Smooth muscle cell (in vitro differentiated cells): ENCODE measurements at regions not wholly inside any gene's neighbourhood (a gene's known extent, or its start where the extent isn't known, plus 50 kb on each side); places are given as distances from the start of the nearest gene placed in this dataset.

Experiments
- DNase-seq: peaks from one replicate; lab custom pipeline; 2025; ENCODE audit not compliant: unreplicated experiment; lab: John Stamatoyannopoulos, UW
- H2AFZ ChIP-seq: fragments of 200-600 bp; sonication (generic); 2 replicates; pipeline ENCODE4 v1.6.0; 2016; ENCODE audit warnings: antibody characterized with exemption, low read depth, mild to moderate bottlenecking
- H3F3A ChIP-seq: fragments of 200-600 bp; sonication (generic); 2 replicates; pipeline ENCODE4 v1.6.0; 2017; ENCODE audit warnings: antibody characterized with exemption, low read depth
- H3K27ac ChIP-seq: fragments of 200-600 bp; sonication (generic); 2 replicates; pipeline ENCODE4 v1.5.1; 2016; ENCODE audit warnings: low read depth, mild to moderate bottlenecking
- H3K27me3 ChIP-seq: fragments of 200-600 bp; sonication (generic); 2 replicates; pipeline ENCODE4 v1.6.1; 2016; ENCODE audit warnings: low read depth, mild to moderate bottlenecking
- H3K36me3 ChIP-seq: fragments of 200-600 bp; sonication (generic); 2 replicates; pipeline ENCODE4 v1.5.1; 2016; ENCODE audit warnings: low read depth
- H3K4me1 ChIP-seq: fragments of 200-600 bp; sonication (generic); 2 replicates; pipeline ENCODE4 v1.5.1; 2016; ENCODE audit warnings: low read depth
- H3K4me2 ChIP-seq: fragments of 200-600 bp; sonication (generic); 2 replicates; pipeline ENCODE4 v1.6.0; 2016; ENCODE audit warnings: mild to moderate bottlenecking
- H3K4me3 ChIP-seq: fragments of 200-600 bp; sonication (generic); 2 replicates; pipeline ENCODE4 v1.5.1; 2016; ENCODE audit warnings: mild to moderate bottlenecking
- H3K79me2 ChIP-seq: fragments of 200-600 bp; sonication (generic); 2 replicates; pipeline ENCODE4 v1.6.0; 2016; ENCODE audit warnings: low read depth, mild to moderate bottlenecking
- H3K9ac ChIP-seq: fragments of 200-600 bp; sonication (generic); 2 replicates; pipeline ENCODE4 v1.6.0; 2016; ENCODE audit warnings: low read depth
- H3K9me3 ChIP-seq: fragments of 200-600 bp; sonication (generic); replicated peaks from 2 replicates; pipeline ENCODE4 v1.5.1; 2016; ENCODE audit warnings: low read depth
- H4K20me1 ChIP-seq: fragments of 200-600 bp; sonication (generic); 2 replicates; pipeline ENCODE4 v1.6.0; 2016; ENCODE audit warnings: low read depth
- WGBS: methylation state at CpG from one replicate; pipeline ENCODE4 v1.1.7; 2016; ENCODE audit warnings: low lambda C conversion rate; 5-methylcytosine and 5-hydroxymethylcytosine counted together
- TF ChIP-seq, protein P1 (sequence below): fragments of 200-600 bp; sonication (generic); IDR thresholded peaks from 2 replicates; pipeline ENCODE4 v1.5.1; 2017; ENCODE audit warnings: borderline replicate concordance, mild to moderate bottlenecking, antibody characterized with exemption; ENCODE audit not compliant: insufficient read depth, poor library complexity, severe bottlenecking

DNA sequence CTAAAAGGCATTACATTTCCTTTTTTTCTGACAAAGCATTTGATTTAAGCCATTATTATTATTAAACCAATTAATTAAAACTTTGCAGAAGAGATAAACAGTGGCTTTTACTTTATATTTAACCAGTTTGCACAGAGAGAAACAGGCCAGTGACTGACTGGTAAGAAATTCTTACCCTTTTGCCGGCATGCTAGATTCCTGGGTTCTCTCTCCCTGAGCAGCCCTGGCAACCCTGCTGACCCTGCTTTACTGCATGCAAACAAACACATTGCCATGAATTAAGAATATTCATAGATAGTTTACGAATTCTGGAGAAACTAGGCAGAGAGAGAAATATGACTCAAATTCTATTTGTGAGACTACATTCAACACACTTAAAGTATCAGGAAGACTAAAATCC lies 1381.4 kb upstream of the IGFBP7 start:
- Histone ChIP-seq H3K27ac (no peak overlapping the region), H3K27me3 (no peaks in the 10 kb centered on the region), H3K9ac (no peak overlapping the region), H3K9me3 (no peaks in the 10 kb centered on the region), H3K4me3 (no peak overlapping the region), H3K4me1 (no peaks in the 10 kb centered on the region), H3K79me2 (no peaks in the 10 kb centered on the region), H4K20me1 (no peaks in the 10 kb centered on the region), H3K4me2 (no peak overlapping the region), H2AFZ (no peak overlapping the region), H3K36me3 (no peaks in the 10 kb centered on the region), H3F3A (no peaks in the 10 kb centered on the region)
- WGBS, result 90% methylated on average over 2 of the region's 2 CpGs
- TF ChIP-seq, protein P1, sequence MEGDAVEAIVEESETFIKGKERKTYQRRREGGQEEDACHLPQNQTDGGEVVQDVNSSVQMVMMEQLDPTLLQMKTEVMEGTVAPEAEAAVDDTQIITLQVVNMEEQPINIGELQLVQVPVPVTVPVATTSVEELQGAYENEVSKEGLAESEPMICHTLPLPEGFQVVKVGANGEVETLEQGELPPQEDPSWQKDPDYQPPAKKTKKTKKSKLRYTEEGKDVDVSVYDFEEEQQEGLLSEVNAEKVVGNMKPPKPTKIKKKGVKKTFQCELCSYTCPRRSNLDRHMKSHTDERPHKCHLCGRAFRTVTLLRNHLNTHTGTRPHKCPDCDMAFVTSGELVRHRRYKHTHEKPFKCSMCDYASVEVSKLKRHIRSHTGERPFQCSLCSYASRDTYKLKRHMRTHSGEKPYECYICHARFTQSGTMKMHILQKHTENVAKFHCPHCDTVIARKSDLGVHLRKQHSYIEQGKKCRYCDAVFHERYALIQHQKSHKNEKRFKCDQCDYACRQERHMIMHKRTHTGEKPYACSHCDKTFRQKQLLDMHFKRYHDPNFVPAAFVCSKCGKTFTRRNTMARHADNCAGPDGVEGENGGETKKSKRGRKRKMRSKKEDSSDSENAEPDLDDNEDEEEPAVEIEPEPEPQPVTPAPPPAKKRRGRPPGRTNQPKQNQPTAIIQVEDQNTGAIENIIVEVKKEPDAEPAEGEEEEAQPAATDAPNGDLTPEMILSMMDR, result no peak
- no peak for DNase-seq

- Histone ChIP-seq H3F3A (no peaks in the 10 kb centered on the region), H3K27me3 (no peaks in the 10 kb centered on the region), H4K20me1 (no peaks in the 10 kb centered on the region), H2AFZ (no peak overlapping the region), H3K36me3 (no peaks in the 10 kb centered on the region), H3K4me1 (no peaks in the 10 kb centered on the region), H3K9ac (no peak overlapping the region), H3K27ac (no peak overlapping the region), H3K4me3 (no peak overlapping the region), H3K79me2 (no peaks in the 10 kb centered on the region), H3K9me3 (no peaks in the 10 kb centered on the region), H3K4me2 (no peak overlapping the region)
- TF ChIP-seq, protein P1, result no peak
- WGBS, result 96% methylated on average over 1 of the region's 1 CpG
- no peak for DNase-seq
Observed at GRCh38 chr4:58477950-58478349, 1367.8 kb upstream of the IGFBP7 start.

DNA sequence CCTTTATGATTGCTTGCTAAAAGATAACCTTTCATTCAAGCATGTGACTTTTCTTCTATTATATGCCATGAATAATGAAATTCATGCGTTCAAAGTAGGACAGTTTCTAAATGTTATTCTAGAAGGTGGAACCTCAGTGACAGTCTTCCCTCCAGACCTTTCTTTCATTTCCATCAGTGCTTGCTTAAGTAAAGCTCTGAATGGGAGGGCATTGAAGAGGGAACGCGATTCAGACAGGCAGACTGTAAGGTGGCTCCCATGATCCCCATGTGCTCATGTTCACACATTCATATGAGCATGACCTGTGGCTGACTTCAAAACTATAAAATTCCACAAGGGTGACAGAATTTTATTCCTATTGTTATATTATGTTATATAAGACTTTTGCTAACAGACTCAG lies 1367.3 kb upstream of the IGFBP7 start:
- H3K27me3 ChIP-seq, result no peaks in the 10 kb centered on the region
- H3K36me3 ChIP-seq, result no peaks in the 10 kb centered on the region
- no peak overlapping the region for H2AFZ ChIP-seq
- no peak overlapping the region for H3K4me2 ChIP-seq
- H3K4me3 ChIP-seq, result no peak overlapping the region
- DNase-seq, result no peak
- H3K4me1 ChIP-seq, result no peaks in the 10 kb centered on the region
- H4K20me1 ChIP-seq, result no peaks in the 10 kb centered on the region
- no peaks in the 10 kb centered on the region for H3K79me2 ChIP-seq
- no peaks in the 10 kb centered on the region for H3F3A ChIP-seq
- no peak overlapping the region for H3K27ac ChIP-seq
- no peak overlapping the region for H3K9ac ChIP-seq
- H3K9me3 ChIP-seq, result no peaks in the 10 kb centered on the region
- TF ChIP-seq, protein P1, result no peak
- WGBS, result 95% methylated on average over 3 of the region's 3 CpGs

DNA sequence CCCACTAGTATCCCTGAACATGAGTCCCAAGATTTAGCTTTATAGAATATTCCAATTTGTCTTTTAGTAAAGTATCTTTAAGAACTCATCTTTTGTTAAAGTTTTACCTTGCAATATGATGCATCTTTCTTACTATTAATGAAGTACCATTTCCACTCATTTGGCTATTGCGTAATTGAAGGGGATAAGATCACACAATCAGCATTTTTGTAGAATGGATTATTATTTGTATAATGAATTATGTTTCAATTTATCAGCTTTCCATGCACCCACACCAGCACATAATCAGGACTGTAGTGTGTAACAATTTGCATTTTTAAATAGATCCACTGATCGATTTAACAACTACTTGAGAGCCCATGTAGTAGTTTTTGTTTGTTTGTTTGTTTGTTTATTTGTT lies 1364.9 kb upstream of the IGFBP7 start:
- Histone ChIP-seq H3K79me2 (no peaks in the 10 kb centered on the region), H3K9me3 (no peaks in the 10 kb centered on the region), H3K4me1 (no peaks in the 10 kb centered on the region), H3K4me2 (no peak overlapping the region), H3K4me3 (no peak overlapping the region), H3K36me3 (no peaks in the 10 kb centered on the region), H3F3A (no peaks in the 10 kb centered on the region), H3K27ac (no peak overlapping the region), H3K9ac (no peak overlapping the region), H4K20me1 (no peaks in the 10 kb centered on the region), H3K27me3 (no peaks in the 10 kb centered on the region), H2AFZ (no peak overlapping the region)
- 95% methylated on average over 2 of the region's 2 CpGs for WGBS
- no peak for DNase-seq
- TF ChIP-seq, protein P1, result no peak
